ENCODE measurements at regions not wholly inside any gene's neighbourhood (a gene's known extent, or its start where the extent isn't known, plus 50 kb on each side); places are given as distances from the start of the nearest gene placed in this dataset.

DNA sequence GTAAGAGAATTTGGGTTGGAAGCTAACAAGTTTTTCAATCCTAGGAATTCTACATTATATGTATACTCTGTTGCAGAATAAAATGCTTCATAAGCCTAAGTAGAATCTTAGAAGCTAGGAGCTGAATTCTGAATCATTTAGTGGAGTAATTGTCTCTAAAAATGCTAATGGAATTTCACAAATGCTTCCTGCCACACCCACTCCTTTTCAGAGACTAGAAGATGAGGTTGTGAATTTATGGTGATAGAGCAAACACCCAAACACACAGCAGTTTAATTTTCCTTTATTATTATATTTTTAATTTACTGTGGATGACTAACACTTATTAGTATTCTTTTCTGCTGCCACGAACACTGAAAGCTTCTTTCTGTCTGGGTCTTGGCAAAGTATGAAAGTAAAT is 208.0 kb upstream of the PDE4D start:
- no peaks in the 10 kb centered on the region for H3K9me3 ChIP-seq
- TF ChIP-seq, protein P1, sequence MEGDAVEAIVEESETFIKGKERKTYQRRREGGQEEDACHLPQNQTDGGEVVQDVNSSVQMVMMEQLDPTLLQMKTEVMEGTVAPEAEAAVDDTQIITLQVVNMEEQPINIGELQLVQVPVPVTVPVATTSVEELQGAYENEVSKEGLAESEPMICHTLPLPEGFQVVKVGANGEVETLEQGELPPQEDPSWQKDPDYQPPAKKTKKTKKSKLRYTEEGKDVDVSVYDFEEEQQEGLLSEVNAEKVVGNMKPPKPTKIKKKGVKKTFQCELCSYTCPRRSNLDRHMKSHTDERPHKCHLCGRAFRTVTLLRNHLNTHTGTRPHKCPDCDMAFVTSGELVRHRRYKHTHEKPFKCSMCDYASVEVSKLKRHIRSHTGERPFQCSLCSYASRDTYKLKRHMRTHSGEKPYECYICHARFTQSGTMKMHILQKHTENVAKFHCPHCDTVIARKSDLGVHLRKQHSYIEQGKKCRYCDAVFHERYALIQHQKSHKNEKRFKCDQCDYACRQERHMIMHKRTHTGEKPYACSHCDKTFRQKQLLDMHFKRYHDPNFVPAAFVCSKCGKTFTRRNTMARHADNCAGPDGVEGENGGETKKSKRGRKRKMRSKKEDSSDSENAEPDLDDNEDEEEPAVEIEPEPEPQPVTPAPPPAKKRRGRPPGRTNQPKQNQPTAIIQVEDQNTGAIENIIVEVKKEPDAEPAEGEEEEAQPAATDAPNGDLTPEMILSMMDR (IDR thresholded peaks at IDR 0.05): no peak
- no peak for TF ChIP-seq POLR2A (IDR thresholded peaks at IDR 0.05)

GRCh38 chr5:60092671-60093422 is 199.3 kb upstream of the PDE4D start:
- TF ChIP-seq, protein P1 (IDR thresholded peaks at IDR 0.05): no peak
- no peak for TF ChIP-seq POLR2A (IDR thresholded peaks at IDR 0.05)
- 77 to 78% methylated on average over 6 of the region's 6 CpGs for WGBS, 2 donors

More for the DNA sequence above, 208.0 kb upstream of the PDE4D start:
- Histone ChIP-seq H3K4me3 (no peak overlapping the region), H3K27me3 (no peaks in the 10 kb centered on the region), H3K36me3 (replicated peaks in 1 of 2; ENCODE audit: insufficient read depth in 1 of 2, low read depth in 2 of 2) (no peaks in the 10 kb centered on the region), H3K4me1 (no peaks in the 10 kb centered on the region), H3K27ac (no peak overlapping the region)
- DNase-seq (no peak), ATAC-seq (no peak)
- WGBS, 2 donors: 77 to 81% methylated on average over 1 of the region's 1 CpG
- intact Hi-C loops (cut with DNase I): no loop called here

DNA sequence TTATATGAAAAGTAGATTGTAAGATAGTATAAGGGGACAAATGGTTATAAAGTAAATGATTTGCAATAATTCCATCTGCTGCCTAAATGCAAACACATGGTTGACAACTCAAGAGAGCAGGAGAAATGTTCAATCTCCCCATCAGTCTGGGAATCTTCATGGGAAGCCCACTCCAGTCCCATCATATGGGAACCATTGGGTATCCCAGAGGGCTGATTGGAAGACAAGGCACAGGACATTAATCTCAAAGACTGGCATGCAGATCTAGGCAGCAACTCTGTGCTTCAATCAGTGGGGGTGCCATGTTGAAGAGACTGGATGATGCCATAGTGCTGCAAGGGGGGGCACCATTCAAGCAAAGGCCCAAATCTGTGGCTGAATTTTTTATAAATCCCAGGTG is 193.1 kb upstream of the PDE4D start:
- DNase-seq (no peak), ATAC-seq (no peak)
- no peaks in the 10 kb centered on the region for H3K36me3 ChIP-seq (replicated peaks in 1 of 2; ENCODE audit: insufficient read depth in 1 of 2, low read depth in 2 of 2)
- H3K9me3 ChIP-seq: no peaks in the 10 kb centered on the region
- no peak overlapping the region for H3K4me3 ChIP-seq
- H3K27me3 ChIP-seq: no peaks in the 10 kb centered on the region
- H3K27ac ChIP-seq: no peak overlapping the region
- TF ChIP-seq, protein P1 (IDR thresholded peaks at IDR 0.05): no peak
- H3K4me1 ChIP-seq: no peaks in the 10 kb centered on the region
- intact Hi-C loops (cut with DNase I): no loop called here

More at GRCh38 chr5:60092671-60093422, 199.3 kb upstream of the PDE4D start:
- DNase-seq (no peak), ATAC-seq (no peak)
- intact Hi-C loops (cut with DNase I): no loop called here
- no peaks in the 10 kb centered on the region for H3K27me3 ChIP-seq
- no peaks in the 10 kb centered on the region for H3K36me3 ChIP-seq (replicated peaks in 1 of 2; ENCODE audit: insufficient read depth in 1 of 2, low read depth in 2 of 2)
- no peak overlapping the region for H3K27ac ChIP-seq
- H3K4me3 ChIP-seq: no peak overlapping the region
- H3K9me3 ChIP-seq: no peaks in the 10 kb centered on the region
- no peaks in the 10 kb centered on the region for H3K4me1 ChIP-seq

DNA sequence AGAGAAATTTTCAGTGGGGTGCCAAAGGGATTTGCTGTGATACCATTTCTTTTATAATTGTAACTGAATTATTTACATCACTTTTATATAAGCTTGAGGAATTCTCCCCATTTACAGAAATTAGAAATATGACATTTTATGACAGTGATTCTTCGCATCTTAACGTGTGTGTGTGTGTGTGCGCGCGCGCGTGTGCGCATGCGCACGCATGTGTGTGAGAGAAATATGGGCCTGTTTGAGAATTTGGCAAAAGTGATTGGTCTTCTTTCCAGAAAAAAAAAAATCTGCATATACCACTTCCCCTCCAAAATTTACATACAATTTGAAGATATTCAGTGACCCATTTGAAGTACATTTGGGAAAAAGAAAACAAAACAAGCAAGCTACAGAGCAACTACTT is 190.7 kb upstream of the PDE4D start:
- intact Hi-C loops (cut with DNase I): no loop called here
- Histone ChIP-seq H3K27me3 (no peaks in the 10 kb centered on the region), H3K36me3 (replicated peaks in 1 of 2; ENCODE audit: insufficient read depth in 1 of 2, low read depth in 2 of 2) (no peaks in the 10 kb centered on the region), H3K4me3 (no peak overlapping the region), H3K4me1 (no peaks in the 10 kb centered on the region), H3K27ac (no peak overlapping the region), H3K9me3 (no peaks in the 10 kb centered on the region)
- no peak for ATAC-seq
- DNase-seq: no peak
- 90 to 96% methylated on average over 10 of the region's 10 CpGs for WGBS, 2 donors
- TF ChIP-seq, protein P1 (IDR thresholded peaks at IDR 0.05): no peak
- no peak for TF ChIP-seq POLR2A (IDR thresholded peaks at IDR 0.05)

- Histone ChIP-seq H3K4me1 (no peaks in the 10 kb centered on the region), H3K4me3 (no peak overlapping the region), H3K27ac (no peak overlapping the region), H3K36me3 (replicated peaks in 1 of 2; ENCODE audit: insufficient read depth in 1 of 2, low read depth in 2 of 2) (no peaks in the 10 kb centered on the region), H3K27me3 (no peaks in the 10 kb centered on the region), H3K9me3 (peaks cover 0 to 8% (median 0%) of the 10 kb centered on the region in 3 donors)
- DNase-seq (no peak), ATAC-seq (no peak)
- no peak for TF ChIP-seq POLR2A (IDR thresholded peaks at IDR 0.05)
- TF ChIP-seq, protein P1 (IDR thresholded peaks at IDR 0.05): no peak
- intact Hi-C loops (cut with DNase I): no loop called here
- 45 to 71% methylated on average over 2 of the region's 2 CpGs for WGBS, 2 donors
Observed at GRCh38 chr5:60077292-60077691, 183.8 kb upstream of the PDE4D start.
